MCF 10A (cell line): ENCODE measurements at regions not wholly inside any gene's neighbourhood (a gene's known extent, or its start where the extent isn't known, plus 50 kb on each side); places are given as distances from the start of the nearest gene placed in this dataset.

Source experiments
- BruUV-seq: library from RNA; stranded (reverse); fragments of 400-500 nt; replicated peaks from 2 replicates; lab custom pipeline; 2021; lab: Mats Ljungman, UMichigan
- CTCF ChIA-PET: fragments of 300-600 bp; sonication (Branson Sonifier 250); formaldehyde crosslinking; extraction: SDS; loops from one replicate; lab custom pipeline; 2021; ENCODE audit warnings: antibody characterized with exemption, inconsistent platforms; lab: Yijun Ruan, JAX
- POLR2A ChIA-PET: fragments of 300-600, 350-650 bp; sonication (Branson Sonifier 250); formaldehyde crosslinking; extraction: SDS; loops from one replicate; lab custom pipeline; 2020; ENCODE audit warnings: antibody characterized with exemption, inconsistent platforms; lab: Yijun Ruan, JAX
- DNase-seq: peaks from one replicate; pipeline ENCODE4 v3.0.0-alpha.2; 2018; ENCODE audit not compliant: unreplicated experiment
- H3K27ac Mint-ChIP-seq: one replicate; pipeline ENCODE4 v1.8.0; 2022; ENCODE audit warnings: mild to moderate bottlenecking, low read depth, mixed read lengths; ENCODE audit not compliant: unreplicated experiment
- H3K27me3 Mint-ChIP-seq: one replicate; pipeline ENCODE4 v1.8.0; 2022; ENCODE audit warnings: mixed read lengths; ENCODE audit not compliant: insufficient read depth, unreplicated experiment
- H3K36me3 Mint-ChIP-seq: one replicate; pipeline ENCODE4 v1.8.0; 2022; ENCODE audit warnings: mild to moderate bottlenecking, moderate library complexity, mixed read lengths; ENCODE audit not compliant: insufficient read depth, unreplicated experiment
- H3K4me1 Mint-ChIP-seq: one replicate; pipeline ENCODE4 v1.8.0; 2022; ENCODE audit warnings: mixed read lengths; ENCODE audit not compliant: insufficient read depth, unreplicated experiment
- H3K4me3 Mint-ChIP-seq: one replicate; pipeline ENCODE4 v1.8.0; 2022; ENCODE audit warnings: mild to moderate bottlenecking, moderate library complexity, mixed read lengths; ENCODE audit not compliant: unreplicated experiment
- H3K9me3 Mint-ChIP-seq: one replicate; pipeline ENCODE4 v1.8.0; 2022; ENCODE audit warnings: mixed read lengths; ENCODE audit not compliant: unreplicated experiment
- CTCF ChIP-seq: fragments of 200-600 bp; IDR thresholded peaks from one replicate; pipeline ENCODE4 v1.8.0; 2022; ENCODE audit warnings: antibody characterized with exemption, mild to moderate bottlenecking; ENCODE audit not compliant: unreplicated experiment
- intact Hi-C: fragments of 100-400 bp; cut with micrococcal nuclease; formaldehyde crosslinking; loops from 2 replicates; pipeline ENCODE4 v1.14.1; 2022

GRCh38 chr4:125827696-125828052 lies 512.9 kb downstream of the FAT4 start:
- no peaks in the 10 kb centered on the region for H3K4me1 Mint-ChIP-seq
- no peaks in the 10 kb centered on the region for H3K36me3 Mint-ChIP-seq
- BruUV-seq, result no TSS peak
- DNase-seq, result no peak
- H3K9me3 Mint-ChIP-seq, result no peaks in the 10 kb centered on the region
- no peak overlapping the region for H3K4me3 Mint-ChIP-seq
- ChIA-PET POLR2A (no interaction called here), CTCF (no interaction called here)
- intact Hi-C loops, result no loop called here
- no peaks in the 10 kb centered on the region for H3K27me3 Mint-ChIP-seq
- no peak overlapping the region for H3K27ac Mint-ChIP-seq
- no peak for TF ChIP-seq CTCF

- H3K9me3 Mint-ChIP-seq, result no peaks in the 10 kb centered on the region
- DNase-seq, result no peak
- no peaks in the 10 kb centered on the region for H3K27me3 Mint-ChIP-seq
- no peaks in the 10 kb centered on the region for H3K36me3 Mint-ChIP-seq
- ChIA-PET CTCF (no interaction called here), POLR2A (no interaction called here)
- intact Hi-C loops, result no loop called here
- H3K4me3 Mint-ChIP-seq, result no peak overlapping the region
- H3K4me1 Mint-ChIP-seq, result no peaks in the 10 kb centered on the region
- H3K27ac Mint-ChIP-seq, result no peak overlapping the region
- BruUV-seq, result no TSS peak
- no peak for TF ChIP-seq CTCF
These were observed 513.6 kb downstream of the FAT4 start for GRCh38 chr4:125828346-125828745.

- no peak for TF ChIP-seq CTCF
- ChIA-PET POLR2A (no interaction called here), CTCF (no interaction called here)
- no TSS peak for BruUV-seq
- Mint-ChIP-seq H3K4me3 (no peak overlapping the region), H3K27ac (no peak overlapping the region), H3K36me3 (no peaks in the 10 kb centered on the region), H3K4me1 (no peaks in the 10 kb centered on the region), H3K27me3 (no peaks in the 10 kb centered on the region), H3K9me3 (no peaks in the 10 kb centered on the region)
- DNase-seq, result no peak
- intact Hi-C loops, result no loop called here
These were observed 517.4 kb downstream of the FAT4 start for GRCh38 chr4:125832161-125832560.

- no peaks in the 10 kb centered on the region for H3K4me1 Mint-ChIP-seq
- no peak for DNase-seq
- no peaks in the 10 kb centered on the region for H3K36me3 Mint-ChIP-seq
- no peak for TF ChIP-seq CTCF
- no peak overlapping the region for H3K27ac Mint-ChIP-seq
- H3K27me3 Mint-ChIP-seq, result no peaks in the 10 kb centered on the region
- intact Hi-C loops, result no loop called here
- no TSS peak for BruUV-seq
- H3K9me3 Mint-ChIP-seq, result no peaks in the 10 kb centered on the region
- H3K4me3 Mint-ChIP-seq, result no peak overlapping the region
- CTCF ChIA-PET, result interaction anchor here (0.5 kb wide), 1 partner anchor 101 kb away, joined by 3 read pairs; no protein-coding TSS in a partner anchor
- POLR2A ChIA-PET, result no interaction called here
These were observed 521.9 kb downstream of the FAT4 start for GRCh38 chr4:125836597-125837195.
